ENCODE measurements at regions not wholly inside any gene's neighbourhood (a gene's known extent, or its start where the extent isn't known, plus 50 kb on each side); places are given as distances from the start of the nearest gene placed in this dataset.

DNA sequence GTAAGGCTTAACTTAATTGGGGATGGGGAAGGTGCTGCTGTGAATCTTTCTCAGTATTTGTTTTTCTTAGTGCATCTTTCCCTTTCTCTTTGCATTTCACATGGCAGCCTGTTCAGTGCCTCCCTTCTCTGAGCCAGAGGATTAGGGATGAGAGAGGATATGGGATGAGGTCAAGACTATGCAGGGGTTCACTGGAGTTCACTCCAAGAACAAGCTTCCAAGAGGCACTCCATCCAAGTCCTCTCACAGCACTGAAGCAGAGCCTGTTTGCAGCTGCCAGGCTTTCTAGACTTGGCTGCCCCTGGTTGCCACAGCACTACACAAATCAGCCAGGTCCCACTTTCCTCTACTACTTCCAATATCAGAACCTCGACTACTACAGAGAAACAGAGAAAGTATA lies 80.3 kb upstream of the GYPC start:
- WGBS, 2 experiments (ENCODE audit: extremely low coverage in 2 of 2, insufficient read length in 1 of 2), result no CpG with 5 or more reads among the region's 1 CpG
- H3K79me1 ChIP-seq (ENCODE audit: low read depth in 1 of 2, low read length in 2 of 2), result no peaks in the 10 kb centered on the region
- in situ Hi-C loops (cut with MboI; ENCODE audit: low sequenced_read_pairs) (no loop called here), intact Hi-C loops (cut with micrococcal nuclease) (no loop called here), dilution Hi-C loops (cut with HindIII; ENCODE audit: low sequenced_read_pairs, unreplicated experiment) (no loop called here)
- no TSS peak for BruUV-seq (replicated peaks)
- no peaks in the 10 kb centered on the region for H3K9me1 ChIP-seq (ENCODE audit: insufficient read depth, low read length)
- no peak overlapping the region for H2AFZ ChIP-seq (replicated peaks; ENCODE audit: low read length, poor library complexity)
- H3K4me1 ChIP-seq (ENCODE audit: control insufficient read depth, insufficient read depth, low read length), result no peaks in the 10 kb centered on the region
- no peaks in the 10 kb centered on the region for H3K27me3 ChIP-seq (ENCODE audit: control insufficient read depth, insufficient read depth, low read length)
- DNase-seq, result no peak
- H3K18ac ChIP-seq (ENCODE audit: low read depth, low read length), result no peak overlapping the region
- no peak overlapping the region for H4K5ac ChIP-seq (ENCODE audit: low read depth, low read length)
- H3K4me3 ChIP-seq (ENCODE audit: insufficient read depth, low read depth, low read length), result no peak overlapping the region
- no peak overlapping the region for H3K4ac ChIP-seq (ENCODE audit: low read depth, low read length)
- no peak overlapping the region for H3K56ac ChIP-seq (ENCODE audit: extremely low read depth, insufficient read depth, low read length)
- ChIA-PET POLR2A (ENCODE audit: unreplicated experiment) (no interaction called here), CTCF (no interaction called here)
- no peaks in the 10 kb centered on the region for H4K20me1 ChIP-seq (ENCODE audit: insufficient read depth, low read length)
- no peak for ATAC-seq (ENCODE audit: low read depth)
- no peak overlapping the region for H3K9ac ChIP-seq (ENCODE audit: low read depth, low read length)
- no peak overlapping the region for H3K4me2 ChIP-seq (ENCODE audit: low read depth, low read length)
- H2BK20ac ChIP-seq (ENCODE audit: low read depth, low read length), result no peak overlapping the region
- H3K27ac ChIP-seq (ENCODE audit: insufficient read depth, low read length), result no peak overlapping the region
- H3K14ac ChIP-seq (replicated peaks; ENCODE audit: low read depth, low read length), result no peak overlapping the region
- no peaks in the 10 kb centered on the region for H3K9me3 ChIP-seq (ENCODE audit: control insufficient read depth, insufficient read depth, low read length)
- no peaks in the 10 kb centered on the region for H3K36me3 ChIP-seq (ENCODE audit: control insufficient read depth, insufficient read depth, low read length)
- no peak overlapping the region for H2BK120ac ChIP-seq (ENCODE audit: low read depth, low read length)
- H3K23ac ChIP-seq (ENCODE audit: low read depth, low read length), result no peak overlapping the region
- H2BK5ac ChIP-seq (ENCODE audit: low read depth, low read length, poor library complexity, severe bottlenecking), result no peak overlapping the region
- H4K8ac ChIP-seq (ENCODE audit: low read depth in 2 of 2, low read length in 2 of 2), result no peak overlapping the region
- no peak overlapping the region for H2AK5ac ChIP-seq (ENCODE audit: low read depth, low read length)
- H2BK15ac ChIP-seq (ENCODE audit: low read depth, low read length), result no peak overlapping the region
- H2AK9ac ChIP-seq (replicated peaks; ENCODE audit: low read depth, low read length, poor library complexity), result no peak overlapping the region
- H4K91ac ChIP-seq (ENCODE audit: insufficient read depth, low read depth, low read length), result no peak overlapping the region
- TF ChIP-seq RFX5 (IDR thresholded peaks at IDR 0.05; ENCODE audit: low read depth, low read length) (no peak), BHLHE40 (IDR thresholded peaks at IDR 0.05; ENCODE audit: low read depth, low read length) (no peak), CEBPB (IDR thresholded peaks at IDR 0.05; ENCODE audit: low read depth, low read length) (no peak), MXI1 (IDR thresholded peaks at IDR 0.05; ENCODE audit: borderline replicate concordance, low read depth, low read length) (no peak), CHD1 (IDR thresholded peaks at IDR 0.05; ENCODE audit: low read depth, low read length) (no peak), NFE2L2 (IDR thresholded peaks at IDR 0.05; ENCODE audit: low read depth, low read length) (no peak), FOS (IDR thresholded peaks at IDR 0.05; ENCODE audit: low read depth, low read length) (no peak), RCOR1 (IDR thresholded peaks at IDR 0.05; ENCODE audit: insufficient replicate concordance, low read length) (no peak), RAD21 (IDR thresholded peaks at IDR 0.05; ENCODE audit: low read length) (no peak), SMC3 (IDR thresholded peaks at IDR 0.05; ENCODE audit: low read depth, low read length) (no peak)
- TF ChIP-seq, protein P1, sequence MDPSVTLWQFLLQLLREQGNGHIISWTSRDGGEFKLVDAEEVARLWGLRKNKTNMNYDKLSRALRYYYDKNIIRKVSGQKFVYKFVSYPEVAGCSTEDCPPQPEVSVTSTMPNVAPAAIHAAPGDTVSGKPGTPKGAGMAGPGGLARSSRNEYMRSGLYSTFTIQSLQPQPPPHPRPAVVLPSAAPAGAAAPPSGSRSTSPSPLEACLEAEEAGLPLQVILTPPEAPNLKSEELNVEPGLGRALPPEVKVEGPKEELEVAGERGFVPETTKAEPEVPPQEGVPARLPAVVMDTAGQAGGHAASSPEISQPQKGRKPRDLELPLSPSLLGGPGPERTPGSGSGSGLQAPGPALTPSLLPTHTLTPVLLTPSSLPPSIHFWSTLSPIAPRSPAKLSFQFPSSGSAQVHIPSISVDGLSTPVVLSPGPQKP (IDR thresholded peaks at IDR 0.05; ENCODE audit: borderline replicate concordance, low read depth, low read length), result no peak
- TF ChIP-seq, protein P2, sequence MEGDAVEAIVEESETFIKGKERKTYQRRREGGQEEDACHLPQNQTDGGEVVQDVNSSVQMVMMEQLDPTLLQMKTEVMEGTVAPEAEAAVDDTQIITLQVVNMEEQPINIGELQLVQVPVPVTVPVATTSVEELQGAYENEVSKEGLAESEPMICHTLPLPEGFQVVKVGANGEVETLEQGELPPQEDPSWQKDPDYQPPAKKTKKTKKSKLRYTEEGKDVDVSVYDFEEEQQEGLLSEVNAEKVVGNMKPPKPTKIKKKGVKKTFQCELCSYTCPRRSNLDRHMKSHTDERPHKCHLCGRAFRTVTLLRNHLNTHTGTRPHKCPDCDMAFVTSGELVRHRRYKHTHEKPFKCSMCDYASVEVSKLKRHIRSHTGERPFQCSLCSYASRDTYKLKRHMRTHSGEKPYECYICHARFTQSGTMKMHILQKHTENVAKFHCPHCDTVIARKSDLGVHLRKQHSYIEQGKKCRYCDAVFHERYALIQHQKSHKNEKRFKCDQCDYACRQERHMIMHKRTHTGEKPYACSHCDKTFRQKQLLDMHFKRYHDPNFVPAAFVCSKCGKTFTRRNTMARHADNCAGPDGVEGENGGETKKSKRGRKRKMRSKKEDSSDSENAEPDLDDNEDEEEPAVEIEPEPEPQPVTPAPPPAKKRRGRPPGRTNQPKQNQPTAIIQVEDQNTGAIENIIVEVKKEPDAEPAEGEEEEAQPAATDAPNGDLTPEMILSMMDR (conservative IDR thresholded peaks at IDR 0.05; ENCODE audit: low read depth, low read length), result no peak

Measured in IMR-90 (cell line).